OCI-LY1 (cell line): ENCODE measurements at regions not wholly inside any gene's neighbourhood (a gene's known extent, or its start where the extent isn't known, plus 50 kb on each side); places are given as distances from the start of the nearest gene placed in this dataset.

Source experiments
- H2AFZ ChIP-seq: fragments of 200-600 bp; sonication (generic), shearing (Covaris generic); 2 replicates; pipeline ENCODE4 v1.6.0; 2014; ENCODE audit warnings: antibody characterized with exemption, mild to moderate bottlenecking, low read length
- H3F3A ChIP-seq: fragments of 200-600 bp; sonication (generic), shearing (Covaris generic); 2 replicates; pipeline ENCODE4 v1.6.0; 2014; ENCODE audit warnings: mild to moderate bottlenecking, antibody characterized with exemption, low read length, moderate library complexity; ENCODE audit not compliant: insufficient read depth
- H3K27ac ChIP-seq: fragments of 200-600 bp; sonication (generic); 2 replicates; pipeline ENCODE4 v1.5.1; 2014; ENCODE audit warnings: low read length, mixed run types, mild to moderate bottlenecking, low read depth; ENCODE audit not compliant: poor library complexity, severe bottlenecking
- H3K27me3 ChIP-seq: fragments of 200-600 bp; sonication (generic); 2 replicates; pipeline ENCODE4 v1.6.0; 2014; ENCODE audit warnings: antibody characterized with exemption, mild to moderate bottlenecking, low read length, moderate library complexity; ENCODE audit not compliant: insufficient read depth
- H3K36me3 ChIP-seq: fragments of 200-600 bp; sonication (generic); 2 replicates; pipeline ENCODE4 v1.6.1; 2014; ENCODE audit warnings: mild to moderate bottlenecking, antibody characterized with exemption, low read length, moderate library complexity, mixed read lengths; ENCODE audit not compliant: insufficient read depth
- H3K4me1 ChIP-seq: fragments of 200-600 bp; sonication (generic); 2 replicates; pipeline ENCODE4 v1.5.1; 2014; ENCODE audit warnings: mild to moderate bottlenecking, low read length, moderate library complexity; ENCODE audit not compliant: insufficient read depth, severe bottlenecking
- H3K4me2 ChIP-seq: fragments of 200-600 bp; sonication (generic), shearing (Covaris generic); 2 replicates; pipeline ENCODE4 v1.6.1; 2014; ENCODE audit warnings: low read length
- H3K4me3 ChIP-seq: fragments of 200-600 bp; sonication (generic); 2 replicates; pipeline ENCODE4 v1.5.1; 2014; ENCODE audit warnings: low read length, low read depth, mild to moderate bottlenecking, mixed read lengths; ENCODE audit not compliant: poor library complexity, severe bottlenecking
- H3K79me2 ChIP-seq: fragments of 200-600 bp; shearing (Covaris generic); 2 replicates; pipeline ENCODE4 v1.6.1; 2016; ENCODE audit warnings: mixed run types, low read length, mixed read lengths; ENCODE audit not compliant: insufficient read depth
- H3K9ac ChIP-seq: fragments of 200-600 bp; sonication (generic), shearing (Covaris generic); 2 replicates; pipeline ENCODE4 v1.6.1; 2014; ENCODE audit warnings: mild to moderate bottlenecking, low read length, mixed read lengths
- H3K9me2 ChIP-seq: fragments of 200-600 bp; sonication (generic), shearing (Covaris generic); 2 replicates; pipeline ENCODE4 v1.6.1; 2014; ENCODE audit warnings: low read depth, mild to moderate bottlenecking, low read length, mixed read lengths
- H3K9me3 ChIP-seq: fragments of 200-600 bp; shearing (Covaris generic); 2 replicates; pipeline ENCODE4 v1.6.1; 2014; ENCODE audit warnings: low read length, mixed read lengths
- H4K20me1 ChIP-seq: fragments of 200-600 bp; sonication (generic), shearing (Covaris generic); 2 replicates; pipeline ENCODE4 v1.6.0; 2016; ENCODE audit warnings: mild to moderate bottlenecking, low read length; ENCODE audit not compliant: insufficient read depth
- CTCF ChIP-seq: fragments of 200-600 bp; sonication (generic), shearing (Covaris generic); IDR thresholded peaks from 2 replicates; pipeline ENCODE4 v1.5.1; 2017; ENCODE audit warnings: mild to moderate bottlenecking, antibody characterized with exemption, low read length, moderate library complexity, mixed read lengths
- EZH2 ChIP-seq: fragments of 200-600 bp; sonication (generic), shearing (Covaris generic); IDR thresholded peaks from 2 replicates; pipeline ENCODE4 v1.8.0; 2017; ENCODE audit warnings: borderline replicate concordance, mixed run types, mild to moderate bottlenecking, antibody characterized with exemption, low read length, moderate library complexity, mixed read lengths

DNA sequence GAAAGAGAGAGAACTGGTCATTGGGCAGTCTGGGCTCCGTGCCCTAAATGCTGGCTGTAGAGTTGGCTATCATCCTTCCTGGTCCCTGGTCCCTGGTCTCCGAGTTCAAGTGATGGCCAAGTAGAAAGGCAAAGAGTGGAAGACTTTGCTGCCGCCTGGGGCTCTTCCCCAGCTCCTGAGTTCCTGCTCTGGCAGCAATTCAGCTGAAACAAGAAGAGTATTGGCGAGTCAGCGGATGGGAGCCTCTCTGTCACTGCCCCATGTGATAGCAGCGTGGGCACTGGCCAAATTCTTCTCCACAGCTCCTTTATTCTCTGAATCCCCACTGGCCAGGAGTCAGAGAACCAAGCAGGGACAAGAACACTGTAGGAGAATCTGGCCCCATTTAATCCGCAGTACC, 351.0 kb upstream of the POU3F3 start:
- Histone ChIP-seq H3K36me3 (no peaks in the 10 kb centered on the region; the same call in 1 of the 2 replicates), H3K9me2 (no peaks in the 10 kb centered on the region), H3K9ac (no peak overlapping the region), H3K27ac (no peak overlapping the region), H3K79me2 (no peaks in the 10 kb centered on the region), H3K4me2 (no peak overlapping the region), H3K4me1 (no peaks in the 10 kb centered on the region), H4K20me1 (no peaks in the 10 kb centered on the region), H3K4me3 (no peak overlapping the region), H3K9me3 (no peaks in the 10 kb centered on the region), H3F3A (no peaks in the 10 kb centered on the region), H2AFZ (no peak overlapping the region), H3K27me3 (no peaks in the 10 kb centered on the region; the same call in 1 of the 2 replicates)
- no peak for TF ChIP-seq CTCF
- TF ChIP-seq EZH2: no peak

DNA sequence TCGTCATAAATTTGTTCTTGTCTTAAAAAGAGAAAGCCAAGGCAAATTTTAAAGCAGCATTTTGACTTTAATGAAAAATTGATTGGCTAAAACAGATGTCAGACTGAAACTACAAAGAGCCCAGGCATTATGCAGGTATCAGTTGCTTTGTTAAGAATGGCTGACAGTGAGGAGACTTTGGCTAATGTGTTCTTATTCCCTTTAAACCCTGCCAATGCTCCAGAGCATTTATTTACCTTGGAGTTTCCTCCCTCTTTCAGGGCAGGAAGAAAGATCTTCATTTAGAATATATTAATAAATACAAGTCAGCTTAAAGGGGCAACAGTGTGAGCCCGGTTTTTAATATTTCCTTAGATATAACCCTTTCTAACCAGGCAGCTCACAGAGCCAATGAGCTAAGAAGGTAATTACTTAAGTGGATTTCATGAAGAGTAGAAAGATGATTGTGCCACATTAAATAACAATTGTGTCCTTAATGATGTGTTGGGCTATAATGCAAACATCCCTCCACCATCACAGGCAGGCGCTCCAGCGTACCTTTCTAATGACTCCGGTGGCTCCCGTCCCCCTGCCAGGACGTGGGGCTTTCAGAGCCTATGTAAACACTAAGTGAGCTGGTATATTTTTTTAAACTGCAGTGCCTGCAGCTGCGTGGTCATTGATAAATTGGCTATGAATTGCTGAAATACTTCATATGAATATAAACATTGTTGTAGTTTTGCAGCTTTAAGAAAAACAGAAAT, 349.4 kb upstream of the POU3F3 start:
- H4K20me1 ChIP-seq: no peaks in the 10 kb centered on the region

DNA sequence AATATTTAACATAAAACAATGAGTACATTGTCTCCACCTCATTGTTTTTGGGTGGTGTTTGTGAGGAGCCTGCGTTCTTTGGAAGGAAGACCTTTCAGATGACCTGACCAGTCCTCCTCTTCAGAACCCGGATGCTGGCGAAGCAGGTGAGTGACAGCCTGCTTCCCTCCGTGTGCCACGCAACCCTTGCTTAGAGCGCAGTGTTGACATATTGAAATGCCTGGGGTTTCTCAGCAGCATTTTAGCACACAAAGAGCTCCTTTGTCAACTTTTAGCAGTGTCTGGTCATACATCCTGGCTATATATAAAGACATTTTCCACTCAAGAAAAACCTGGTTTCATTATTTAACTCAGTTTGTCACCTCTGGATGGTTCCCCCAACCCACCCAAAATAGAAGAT, 335.7 kb upstream of the POU3F3 start:
- H4K20me1 ChIP-seq: no peaks in the 10 kb centered on the region
- H3K4me2 ChIP-seq: no peak overlapping the region
- no peaks in the 10 kb centered on the region for H3K9me3 ChIP-seq
- no peaks in the 10 kb centered on the region for H3F3A ChIP-seq
- no peaks in the 10 kb centered on the region; the same call in 1 of the 2 replicates for H3K27me3 ChIP-seq
- H3K36me3 ChIP-seq: no peaks in the 10 kb centered on the region
- H3K4me1 ChIP-seq: no peaks in the 10 kb centered on the region
- H3K4me3 ChIP-seq: no peak overlapping the region
- no peaks in the 10 kb centered on the region for H3K9me2 ChIP-seq
- no peak for TF ChIP-seq CTCF
- no peak for TF ChIP-seq EZH2
- H3K27ac ChIP-seq: no peak overlapping the region
- H3K9ac ChIP-seq: no peak overlapping the region
- H2AFZ ChIP-seq: no peak overlapping the region
- no peaks in the 10 kb centered on the region for H3K79me2 ChIP-seq

More for the DNA sequence above, 349.4 kb upstream of the POU3F3 start:
- H3K4me3 ChIP-seq: no peak overlapping the region
- H3K79me2 ChIP-seq: no peaks in the 10 kb centered on the region
- H3K4me1 ChIP-seq: no peaks in the 10 kb centered on the region
- no peaks in the 10 kb centered on the region; the same call in 1 of the 2 replicates for H3K27me3 ChIP-seq
- H3K9me3 ChIP-seq: no peaks in the 10 kb centered on the region
- H3K27ac ChIP-seq: no peak overlapping the region
- H3K9ac ChIP-seq: no peak overlapping the region
- no peaks in the 10 kb centered on the region for H3F3A ChIP-seq
- no peaks in the 10 kb centered on the region; the same call in 1 of the 2 replicates for H3K36me3 ChIP-seq
- H3K4me2 ChIP-seq: no peak overlapping the region
- H3K9me2 ChIP-seq: no peaks in the 10 kb centered on the region
- H2AFZ ChIP-seq: no peak overlapping the region
- no peak for TF ChIP-seq CTCF
- TF ChIP-seq EZH2: no peak
